ENCODE measurements at regions not wholly inside any gene's neighbourhood (a gene's known extent, or its start where the extent isn't known, plus 50 kb on each side); places are given as distances from the start of the nearest gene placed in this dataset.
A peak's percentile ranks its signal among the peaks of the same experiment; 100 is the strongest.

DNA sequence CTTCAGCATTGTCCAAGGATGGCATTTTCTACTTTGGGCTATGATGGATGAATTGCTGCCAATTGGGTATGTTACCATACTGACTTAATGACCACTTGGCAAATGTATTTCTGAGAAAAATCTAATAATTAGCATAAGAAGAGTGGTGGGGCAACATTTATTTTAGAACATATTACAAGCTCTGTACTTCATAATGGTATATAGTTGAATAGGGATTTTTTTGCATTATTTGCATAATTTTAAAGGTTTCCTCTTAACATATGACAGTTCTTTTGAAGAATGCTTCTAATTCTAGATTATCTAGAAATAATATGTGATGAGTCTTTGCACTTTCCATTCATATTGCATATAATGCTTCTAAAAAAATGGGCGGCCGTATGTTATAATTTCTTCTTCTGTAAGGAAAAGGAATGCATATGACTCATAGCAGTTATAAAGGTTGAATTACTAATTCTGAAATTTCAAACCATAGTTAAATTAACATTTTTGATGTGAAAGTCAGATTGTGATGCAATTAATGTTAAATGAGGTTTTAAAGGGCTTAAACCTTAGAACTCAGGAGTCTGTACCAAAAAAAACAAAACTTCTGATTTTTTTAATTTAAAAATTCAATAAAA is 1652.3 kb upstream of the SLC39A10 start:
- TF ChIP-seq JUND (IDR thresholded peaks at IDR 0.05) (peak; percentile 52), RXRA (IDR thresholded peaks at IDR 0.05; ENCODE audit: borderline replicate concordance, low read depth) (no peak), FOSL2 (IDR thresholded peaks at IDR 0.05; ENCODE audit: borderline replicate concordance, low read depth) (peak; percentile 55; the same call in 1 of the 2 replicates), ELF1 (IDR thresholded peaks at IDR 0.05) (no peak), FOXJ3 (CRISPR knock-in tag; IDR thresholded peaks at IDR 0.05) (no peak), TCF12 (IDR thresholded peaks at IDR 0.05) (0 out of 2 replicates have a peak, but pooled peaks have one; percentile 10), MEF2A (IDR thresholded peaks at IDR 0.05; ENCODE audit: borderline replicate concordance, low read depth) (no peak)
- TF ChIP-seq, protein P1, sequence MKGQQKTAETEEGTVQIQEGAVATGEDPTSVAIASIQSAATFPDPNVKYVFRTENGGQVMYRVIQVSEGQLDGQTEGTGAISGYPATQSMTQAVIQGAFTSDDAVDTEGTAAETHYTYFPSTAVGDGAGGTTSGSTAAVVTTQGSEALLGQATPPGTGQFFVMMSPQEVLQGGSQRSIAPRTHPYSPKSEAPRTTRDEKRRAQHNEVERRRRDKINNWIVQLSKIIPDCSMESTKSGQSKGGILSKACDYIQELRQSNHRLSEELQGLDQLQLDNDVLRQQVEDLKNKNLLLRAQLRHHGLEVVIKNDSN (IDR thresholded peaks at IDR 0.05; ENCODE audit: borderline replicate concordance, low read depth) = no peak
- TF ChIP-seq, protein P2, sequence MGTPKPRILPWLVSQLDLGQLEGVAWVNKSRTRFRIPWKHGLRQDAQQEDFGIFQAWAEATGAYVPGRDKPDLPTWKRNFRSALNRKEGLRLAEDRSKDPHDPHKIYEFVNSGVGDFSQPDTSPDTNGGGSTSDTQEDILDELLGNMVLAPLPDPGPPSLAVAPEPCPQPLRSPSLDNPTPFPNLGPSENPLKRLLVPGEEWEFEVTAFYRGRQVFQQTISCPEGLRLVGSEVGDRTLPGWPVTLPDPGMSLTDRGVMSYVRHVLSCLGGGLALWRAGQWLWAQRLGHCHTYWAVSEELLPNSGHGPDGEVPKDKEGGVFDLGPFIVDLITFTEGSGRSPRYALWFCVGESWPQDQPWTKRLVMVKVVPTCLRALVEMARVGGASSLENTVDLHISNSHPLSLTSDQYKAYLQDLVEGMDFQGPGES (IDR thresholded peaks at IDR 0.05; ENCODE audit: low read depth, low read length) = no peak
- POLR2A ChIA-PET = no interaction called here
- Histone ChIP-seq H3K27ac (ENCODE audit: low read depth in 2 of 2, low read length in 1 of 2) (no peak overlapping the region), H3K9me3 (peaks cover 5% of the 10 kb centered on the region; the same call in 1 of the 2 replicates), H3K9ac (no peak overlapping the region), H3K4me2 (no peak overlapping the region; the same call in 1 of the 2 replicates), H3K4me1 (ENCODE audit: control insufficient read depth in 1 of 2, insufficient read depth in 2 of 2, low read depth in 1 of 2, low read length in 1 of 2) (no peaks in the 10 kb centered on the region), H2AFZ (ENCODE audit: low read depth) (no peak overlapping the region), H3K36me3 (replicated peaks in 1 of 2; ENCODE audit: control insufficient read depth in 1 of 2, insufficient read depth in 2 of 2, low read length in 1 of 2) (no peaks in the 10 kb centered on the region), H3F3A (replicated peaks; ENCODE audit: insufficient read depth) (peaks cover 11% of the 10 kb centered on the region), H3K4me3 (ENCODE audit: low read depth in 2 of 2, low read length in 1 of 2) (no peak overlapping the region), H3K9me2 (no peaks in the 10 kb centered on the region), H3K79me2 (ENCODE audit: insufficient read depth) (no peaks in the 10 kb centered on the region), H3K27me3 (ENCODE audit: insufficient read depth) (no peaks in the 10 kb centered on the region), H4K20me1 (ENCODE audit: insufficient read depth) (no peaks in the 10 kb centered on the region)
- DNase-seq = no peak
- 41% methylated on average over 2 of the region's 2 CpGs for WGBS (ENCODE audit: low lambda C conversion rate)
- CTCF ChIA-PET = no interaction called here

- H3K4me1 ChIP-seq (ENCODE audit: control insufficient read depth in 1 of 2, insufficient read depth in 2 of 2, low read depth in 1 of 2, low read length in 1 of 2) = no peaks in the 10 kb centered on the region
- H3K9ac ChIP-seq = no peak overlapping the region
- H3K27ac ChIP-seq (ENCODE audit: low read depth in 2 of 2, low read length in 1 of 2) = no peak overlapping the region
- DNase-seq = no peak
- no peak overlapping the region for H3K4me3 ChIP-seq (ENCODE audit: low read depth in 2 of 2, low read length in 1 of 2)
- peaks cover 11% of the 10 kb centered on the region for H3F3A ChIP-seq (replicated peaks; ENCODE audit: insufficient read depth)
- no peaks in the 10 kb centered on the region for H4K20me1 ChIP-seq (ENCODE audit: insufficient read depth)
- no peak overlapping the region for H3K4me2 ChIP-seq
- no peaks in the 10 kb centered on the region for H3K79me2 ChIP-seq (ENCODE audit: insufficient read depth)
- WGBS (ENCODE audit: low lambda C conversion rate) = 34% methylated on average over 2 of the region's 2 CpGs
- ChIA-PET POLR2A (no interaction called here), CTCF (no interaction called here)
- no peaks in the 10 kb centered on the region for H3K27me3 ChIP-seq (ENCODE audit: insufficient read depth)
- H3K36me3 ChIP-seq (replicated peaks in 1 of 2; ENCODE audit: control insufficient read depth in 1 of 2, insufficient read depth in 2 of 2, low read length in 1 of 2) = no peaks in the 10 kb centered on the region
- H2AFZ ChIP-seq (ENCODE audit: low read depth) = peak overlapping the region; percentile 36
- no peaks in the 10 kb centered on the region; the same call in 1 of the 2 replicates for H3K9me2 ChIP-seq
- H3K9me3 ChIP-seq = peaks cover 5% of the 10 kb centered on the region; the same call in 1 of the 2 replicates
- TF ChIP-seq PBX3 (IDR thresholded peaks at IDR 0.05) = no peak
- no peak for TF ChIP-seq CTCF (IDR thresholded peaks at IDR 0.05)
- TF ChIP-seq, protein P1 (IDR thresholded peaks at IDR 0.05; ENCODE audit: borderline replicate concordance, low read depth) = no peak
- TF ChIP-seq TAF1 (IDR thresholded peaks at IDR 0.05; ENCODE audit: borderline replicate concordance, low read depth, low read length) = no peak
- no peak for TF ChIP-seq SIN3A (IDR thresholded peaks at IDR 0.05; ENCODE audit: borderline replicate concordance, low read depth, low read length)
Observed at GRCh38 chr2:194003911-194004310, 1653.1 kb upstream of the SLC39A10 start.
